OCI-LY1 (cell line): ENCODE measurements at regions not wholly inside any gene's neighbourhood (a gene's known extent, or its start where the extent isn't known, plus 50 kb on each side); places are given as distances from the start of the nearest gene placed in this dataset.

Experiments used
- H2AFZ ChIP-seq: fragments of 200-600 bp; sonication (generic), shearing (Covaris generic); 2 replicates; pipeline ENCODE4 v1.6.0; 2014; ENCODE audit warnings: antibody characterized with exemption, mild to moderate bottlenecking, low read length
- H3F3A ChIP-seq: fragments of 200-600 bp; sonication (generic), shearing (Covaris generic); 2 replicates; pipeline ENCODE4 v1.6.0; 2014; ENCODE audit warnings: mild to moderate bottlenecking, antibody characterized with exemption, low read length, moderate library complexity; ENCODE audit not compliant: insufficient read depth
- H3K27ac ChIP-seq: fragments of 200-600 bp; sonication (generic); 2 replicates; pipeline ENCODE4 v1.5.1; 2014; ENCODE audit warnings: low read length, mixed run types, mild to moderate bottlenecking, low read depth; ENCODE audit not compliant: poor library complexity, severe bottlenecking
- H3K27me3 ChIP-seq: fragments of 200-600 bp; sonication (generic); 2 replicates; pipeline ENCODE4 v1.6.0; 2014; ENCODE audit warnings: antibody characterized with exemption, mild to moderate bottlenecking, low read length, moderate library complexity; ENCODE audit not compliant: insufficient read depth
- H3K36me3 ChIP-seq: fragments of 200-600 bp; sonication (generic); 2 replicates; pipeline ENCODE4 v1.6.1; 2014; ENCODE audit warnings: mild to moderate bottlenecking, antibody characterized with exemption, low read length, moderate library complexity, mixed read lengths; ENCODE audit not compliant: insufficient read depth
- H3K4me1 ChIP-seq: fragments of 200-600 bp; sonication (generic); 2 replicates; pipeline ENCODE4 v1.5.1; 2014; ENCODE audit warnings: mild to moderate bottlenecking, low read length, moderate library complexity; ENCODE audit not compliant: insufficient read depth, severe bottlenecking
- H3K4me2 ChIP-seq: fragments of 200-600 bp; sonication (generic), shearing (Covaris generic); 2 replicates; pipeline ENCODE4 v1.6.1; 2014; ENCODE audit warnings: low read length
- H3K4me3 ChIP-seq: fragments of 200-600 bp; sonication (generic); 2 replicates; pipeline ENCODE4 v1.5.1; 2014; ENCODE audit warnings: low read length, low read depth, mild to moderate bottlenecking, mixed read lengths; ENCODE audit not compliant: poor library complexity, severe bottlenecking
- H3K79me2 ChIP-seq: fragments of 200-600 bp; shearing (Covaris generic); 2 replicates; pipeline ENCODE4 v1.6.1; 2016; ENCODE audit warnings: mixed run types, low read length, mixed read lengths; ENCODE audit not compliant: insufficient read depth
- H3K9ac ChIP-seq: fragments of 200-600 bp; sonication (generic), shearing (Covaris generic); 2 replicates; pipeline ENCODE4 v1.6.1; 2014; ENCODE audit warnings: mild to moderate bottlenecking, low read length, mixed read lengths
- H3K9me2 ChIP-seq: fragments of 200-600 bp; sonication (generic), shearing (Covaris generic); 2 replicates; pipeline ENCODE4 v1.6.1; 2014; ENCODE audit warnings: low read depth, mild to moderate bottlenecking, low read length, mixed read lengths
- H3K9me3 ChIP-seq: fragments of 200-600 bp; shearing (Covaris generic); 2 replicates; pipeline ENCODE4 v1.6.1; 2014; ENCODE audit warnings: low read length, mixed read lengths
- H4K20me1 ChIP-seq: fragments of 200-600 bp; sonication (generic), shearing (Covaris generic); 2 replicates; pipeline ENCODE4 v1.6.0; 2016; ENCODE audit warnings: mild to moderate bottlenecking, low read length; ENCODE audit not compliant: insufficient read depth
- EZH2 ChIP-seq: fragments of 200-600 bp; sonication (generic), shearing (Covaris generic); IDR thresholded peaks from 2 replicates; pipeline ENCODE4 v1.8.0; 2017; ENCODE audit warnings: borderline replicate concordance, mixed run types, mild to moderate bottlenecking, antibody characterized with exemption, low read length, moderate library complexity, mixed read lengths
- TF ChIP-seq, protein P1 (sequence below): fragments of 200-600 bp; sonication (generic), shearing (Covaris generic); IDR thresholded peaks from 2 replicates; pipeline ENCODE4 v1.5.1; 2017; ENCODE audit warnings: mild to moderate bottlenecking, antibody characterized with exemption, low read length, moderate library complexity, mixed read lengths

DNA sequence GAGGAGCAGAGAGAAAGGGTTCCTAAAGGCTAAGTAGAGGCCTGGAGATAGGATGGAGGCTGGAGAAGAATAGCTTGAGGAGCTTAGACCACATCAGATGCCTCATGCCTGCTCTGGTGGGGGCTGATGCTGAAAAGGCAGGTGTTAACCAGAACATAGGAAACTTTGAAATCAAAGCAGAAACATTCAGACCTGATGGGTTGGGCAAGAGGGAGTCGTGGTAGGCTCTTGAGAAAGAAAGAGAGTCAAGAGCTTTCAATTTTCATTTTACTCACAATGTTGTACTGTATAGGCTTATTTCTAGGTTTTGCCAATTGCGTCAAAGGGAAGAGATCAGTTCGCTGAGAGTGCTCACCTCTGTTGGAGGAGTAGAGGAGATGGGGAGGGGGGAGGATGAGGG lies 406.6 kb upstream of the SALL1 start:
- H3K79me2 ChIP-seq, result no peaks in the 10 kb centered on the region

DNA sequence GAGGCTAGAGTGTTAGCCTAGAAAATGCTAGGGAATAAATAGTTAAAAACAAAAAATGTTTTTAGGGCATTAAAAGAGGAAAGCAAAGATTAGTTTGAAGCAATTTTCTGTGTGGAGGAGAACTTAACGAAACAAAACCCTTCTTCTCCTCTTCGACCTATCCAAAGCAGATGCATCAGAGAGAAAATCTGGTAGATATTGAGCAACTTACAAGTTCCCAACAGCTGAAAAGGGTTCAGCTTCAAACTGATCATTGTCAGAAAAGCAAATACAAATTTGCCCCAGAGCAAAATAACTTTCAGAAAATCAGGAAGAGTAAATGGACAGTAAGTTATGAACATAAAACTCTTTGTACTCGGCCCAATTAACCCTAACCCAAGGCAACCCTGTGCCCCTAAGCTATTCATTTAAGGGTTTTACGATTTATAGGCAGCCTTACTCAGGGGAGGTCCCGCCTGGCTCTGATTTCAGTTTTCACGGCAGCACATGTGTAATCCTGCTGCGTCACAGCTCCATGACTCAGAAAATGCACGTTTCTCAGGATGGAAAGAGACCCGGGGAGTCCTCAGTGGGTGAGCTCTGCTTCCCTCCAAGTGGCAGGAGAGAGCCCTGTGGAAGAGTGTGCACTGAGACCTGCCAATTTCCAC lies 405.7 kb upstream of the SALL1 start:
- no peaks in the 10 kb centered on the region for H4K20me1 ChIP-seq
- no peak overlapping the region for H2AFZ ChIP-seq
- no peaks in the 10 kb centered on the region for H3F3A ChIP-seq
- H3K79me2 ChIP-seq, result no peaks in the 10 kb centered on the region
- H3K4me3 ChIP-seq, result no peak overlapping the region
- no peaks in the 10 kb centered on the region for H3K9me2 ChIP-seq
- H3K9me3 ChIP-seq, result no peaks in the 10 kb centered on the region
- no peak overlapping the region for H3K9ac ChIP-seq
- H3K4me1 ChIP-seq, result no peaks in the 10 kb centered on the region
- no peaks in the 10 kb centered on the region for H3K36me3 ChIP-seq
- H3K4me2 ChIP-seq, result no peak overlapping the region
- TF ChIP-seq, protein P1, sequence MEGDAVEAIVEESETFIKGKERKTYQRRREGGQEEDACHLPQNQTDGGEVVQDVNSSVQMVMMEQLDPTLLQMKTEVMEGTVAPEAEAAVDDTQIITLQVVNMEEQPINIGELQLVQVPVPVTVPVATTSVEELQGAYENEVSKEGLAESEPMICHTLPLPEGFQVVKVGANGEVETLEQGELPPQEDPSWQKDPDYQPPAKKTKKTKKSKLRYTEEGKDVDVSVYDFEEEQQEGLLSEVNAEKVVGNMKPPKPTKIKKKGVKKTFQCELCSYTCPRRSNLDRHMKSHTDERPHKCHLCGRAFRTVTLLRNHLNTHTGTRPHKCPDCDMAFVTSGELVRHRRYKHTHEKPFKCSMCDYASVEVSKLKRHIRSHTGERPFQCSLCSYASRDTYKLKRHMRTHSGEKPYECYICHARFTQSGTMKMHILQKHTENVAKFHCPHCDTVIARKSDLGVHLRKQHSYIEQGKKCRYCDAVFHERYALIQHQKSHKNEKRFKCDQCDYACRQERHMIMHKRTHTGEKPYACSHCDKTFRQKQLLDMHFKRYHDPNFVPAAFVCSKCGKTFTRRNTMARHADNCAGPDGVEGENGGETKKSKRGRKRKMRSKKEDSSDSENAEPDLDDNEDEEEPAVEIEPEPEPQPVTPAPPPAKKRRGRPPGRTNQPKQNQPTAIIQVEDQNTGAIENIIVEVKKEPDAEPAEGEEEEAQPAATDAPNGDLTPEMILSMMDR, result no peak
- TF ChIP-seq EZH2, result no peak
- H3K27ac ChIP-seq, result no peak overlapping the region
- H3K27me3 ChIP-seq, result no peaks in the 10 kb centered on the region

More for the DNA sequence above, 406.6 kb upstream of the SALL1 start:
- H3K4me2 ChIP-seq, result no peak overlapping the region
- H3K4me1 ChIP-seq, result no peaks in the 10 kb centered on the region
- no peaks in the 10 kb centered on the region for H3K36me3 ChIP-seq
- H3K27ac ChIP-seq, result no peak overlapping the region
- H3K9me2 ChIP-seq, result no peaks in the 10 kb centered on the region
- H3K9ac ChIP-seq, result no peak overlapping the region
- no peak for TF ChIP-seq EZH2
- TF ChIP-seq, protein P1, result no peak
- no peaks in the 10 kb centered on the region for H4K20me1 ChIP-seq
- no peaks in the 10 kb centered on the region for H3K27me3 ChIP-seq
- H3F3A ChIP-seq, result no peaks in the 10 kb centered on the region
- H3K4me3 ChIP-seq, result no peak overlapping the region
- H2AFZ ChIP-seq, result no peak overlapping the region
- no peaks in the 10 kb centered on the region for H3K9me3 ChIP-seq

DNA sequence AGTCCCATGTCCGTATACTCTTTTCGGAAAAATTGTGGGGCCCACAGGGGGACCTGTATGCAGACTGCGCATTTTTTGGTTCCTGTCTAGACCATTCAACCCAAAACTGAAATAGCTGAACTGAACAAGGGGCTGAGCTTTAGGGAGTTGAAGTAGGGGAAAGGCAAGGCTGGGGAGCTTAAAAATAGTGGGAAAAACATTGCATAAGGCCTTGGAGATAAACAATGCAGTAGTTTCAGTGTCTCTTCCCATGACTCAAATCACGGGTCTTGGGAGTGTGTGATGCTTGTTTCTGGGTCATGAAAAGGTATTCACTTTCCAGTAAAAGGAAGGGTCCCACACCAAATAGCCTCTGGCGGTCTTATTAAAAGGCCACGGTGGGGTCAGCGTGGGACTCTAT lies 402.8 kb upstream of the SALL1 start:
- H3K9ac ChIP-seq, result no peak overlapping the region
- no peaks in the 10 kb centered on the region for H3K4me1 ChIP-seq
- no peaks in the 10 kb centered on the region for H3K36me3 ChIP-seq
- no peak overlapping the region for H3K4me2 ChIP-seq
- H3K27me3 ChIP-seq, result no peaks in the 10 kb centered on the region
- H3K4me3 ChIP-seq, result no peak overlapping the region
- no peaks in the 10 kb centered on the region for H3K9me2 ChIP-seq
- no peaks in the 10 kb centered on the region for H4K20me1 ChIP-seq
- no peak overlapping the region for H3K27ac ChIP-seq
- no peaks in the 10 kb centered on the region for H3K79me2 ChIP-seq
- TF ChIP-seq, protein P1, result no peak
- no peak for TF ChIP-seq EZH2
- H3K9me3 ChIP-seq, result no peaks in the 10 kb centered on the region
- H2AFZ ChIP-seq, result no peak overlapping the region
- no peaks in the 10 kb centered on the region for H3F3A ChIP-seq
